ENCODE measurements at regions not wholly inside any gene's neighbourhood (a gene's known extent, or its start where the extent isn't known, plus 50 kb on each side); places are given as distances from the start of the nearest gene placed in this dataset.
A peak's percentile ranks its signal among the peaks of the same experiment; 100 is the strongest.

DNA sequence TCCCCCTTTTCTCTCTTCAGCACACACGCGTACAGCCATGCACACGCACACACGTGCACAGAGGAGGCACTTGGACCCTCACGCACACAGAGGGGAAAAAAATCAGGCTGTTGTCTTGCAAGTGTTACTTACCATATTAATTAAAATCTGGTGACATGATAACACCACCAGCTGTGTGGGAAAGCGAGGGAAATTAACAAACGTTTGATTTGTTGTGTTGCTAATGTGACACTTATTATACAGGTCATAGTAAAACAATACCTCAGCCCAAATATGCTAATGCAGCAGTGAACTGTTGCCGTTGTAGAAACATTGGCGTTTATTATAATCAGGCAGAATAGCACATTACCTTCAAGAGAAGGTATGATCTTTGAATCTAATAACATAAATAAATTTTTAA lies 211.7 kb downstream of the TEX29 start:
- no peak for TF ChIP-seq Cebpa-rat (IDR thresholded peaks at IDR 0.05)
- no peak overlapping the region for H3K4me2 ChIP-seq
- H3K27me3 ChIP-seq, result peaks cover 44% of the 10 kb centered on the region
- H3K4me3 ChIP-seq, result no peak overlapping the region
- no peaks in the 10 kb centered on the region for H3K9me3 ChIP-seq
- H4K20me1 ChIP-seq, result no peaks in the 10 kb centered on the region
- no peak overlapping the region for H3K9ac ChIP-seq
- H3K4me1 ChIP-seq, result peaks cover 24% of the 10 kb centered on the region
- no peaks in the 10 kb centered on the region for H3K36me3 ChIP-seq
- no peak overlapping the region for H3K27ac ChIP-seq

DNA sequence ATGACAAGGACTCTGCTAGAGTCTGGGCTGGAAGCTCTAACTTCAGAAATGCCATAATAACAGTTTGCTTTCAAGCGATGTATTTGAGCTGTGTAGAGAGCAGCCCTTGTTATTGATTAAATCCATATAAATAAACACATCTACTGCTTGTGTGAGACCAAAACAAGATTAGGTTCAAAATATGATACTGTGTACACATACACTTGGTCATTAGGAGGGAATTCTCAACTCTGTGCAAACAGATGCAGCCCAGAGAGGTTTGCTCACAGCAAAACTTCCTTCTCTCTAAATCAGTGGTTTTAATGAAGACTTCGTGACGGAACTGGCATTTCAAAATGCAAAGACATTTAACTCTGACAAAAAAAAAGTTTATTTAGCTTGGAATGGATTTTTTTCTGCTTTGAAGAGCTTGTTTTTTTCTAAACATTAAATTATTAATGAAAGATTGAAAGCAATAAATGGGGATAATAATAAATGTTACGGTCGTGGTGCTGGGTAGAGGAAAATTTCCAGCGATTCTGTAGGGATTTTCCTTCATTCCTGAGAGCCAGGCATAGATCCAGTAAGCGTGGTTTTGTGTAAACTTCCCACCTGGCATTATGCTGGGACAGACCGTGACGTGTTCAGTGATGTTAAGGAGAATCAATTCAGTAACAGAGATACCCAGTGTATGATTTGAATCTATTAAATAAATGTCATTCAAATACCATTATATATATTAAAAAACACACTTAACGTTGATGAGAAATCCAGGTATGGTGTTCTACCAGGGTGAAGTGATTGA lies 213.7 kb downstream of the TEX29 start:
- H3K36me3 ChIP-seq, result no peaks in the 10 kb centered on the region
- H3K27me3 ChIP-seq, result peaks cover 48% of the 10 kb centered on the region
- H3K4me1 ChIP-seq, result peaks cover 24% of the 10 kb centered on the region
- TF ChIP-seq Cebpa-rat (IDR thresholded peaks at IDR 0.05), result no peak
- H3K9me3 ChIP-seq, result no peaks in the 10 kb centered on the region
- H3K9ac ChIP-seq, result no peak overlapping the region
- H4K20me1 ChIP-seq, result no peaks in the 10 kb centered on the region
- no peak overlapping the region for H3K4me2 ChIP-seq
- H3K27ac ChIP-seq, result no peak overlapping the region
- no peak overlapping the region for H3K4me3 ChIP-seq

DNA sequence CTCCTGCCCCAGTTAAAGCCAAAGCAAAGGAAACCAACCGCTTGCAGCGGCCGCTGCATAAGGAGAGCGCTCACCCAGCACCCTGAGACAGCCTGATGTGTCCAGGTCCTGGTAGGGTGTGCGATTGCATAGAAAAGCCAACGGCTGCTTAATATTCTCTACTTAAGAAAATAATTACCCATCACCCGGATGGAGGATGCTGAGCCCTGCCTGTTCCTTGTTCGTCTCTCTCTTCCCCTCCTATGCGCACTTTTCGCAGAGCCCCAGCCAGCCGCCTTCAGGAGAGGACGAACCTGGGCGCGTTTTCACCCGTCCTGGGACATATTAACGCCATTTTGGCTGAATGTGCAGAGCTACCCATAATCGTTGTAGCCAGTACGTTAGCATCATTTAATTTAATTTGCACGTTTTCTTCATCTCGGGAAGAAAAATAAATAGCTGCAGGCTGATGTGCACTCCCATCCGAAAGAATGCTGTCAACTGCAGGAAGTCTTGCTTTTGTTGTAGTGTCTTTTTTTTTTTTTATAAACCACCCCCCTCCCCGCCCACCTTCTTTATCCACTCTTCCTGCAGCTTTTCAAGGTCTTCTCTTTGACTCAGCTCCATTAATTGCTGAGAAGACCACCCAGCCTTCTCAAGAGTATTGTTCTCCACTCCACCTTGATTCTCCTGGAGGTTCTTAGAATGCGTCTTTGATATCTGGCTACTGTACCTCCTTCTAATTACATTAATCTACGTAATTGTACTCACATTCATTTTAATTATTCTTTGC lies 214.5 kb downstream of the TEX29 start:
- no peak overlapping the region for H3K27ac ChIP-seq
- no peaks in the 10 kb centered on the region for H4K20me1 ChIP-seq
- H3K9me3 ChIP-seq, result no peaks in the 10 kb centered on the region
- H3K4me2 ChIP-seq, result no peak overlapping the region
- peaks cover 17% of the 10 kb centered on the region for H3K4me1 ChIP-seq
- TF ChIP-seq Cebpa-rat (IDR thresholded peaks at IDR 0.05), result no peak
- no peaks in the 10 kb centered on the region for H3K36me3 ChIP-seq
- H3K27me3 ChIP-seq, result peaks cover 48% of the 10 kb centered on the region
- H3K4me3 ChIP-seq, result no peak overlapping the region
- H3K9ac ChIP-seq, result no peak overlapping the region

DNA sequence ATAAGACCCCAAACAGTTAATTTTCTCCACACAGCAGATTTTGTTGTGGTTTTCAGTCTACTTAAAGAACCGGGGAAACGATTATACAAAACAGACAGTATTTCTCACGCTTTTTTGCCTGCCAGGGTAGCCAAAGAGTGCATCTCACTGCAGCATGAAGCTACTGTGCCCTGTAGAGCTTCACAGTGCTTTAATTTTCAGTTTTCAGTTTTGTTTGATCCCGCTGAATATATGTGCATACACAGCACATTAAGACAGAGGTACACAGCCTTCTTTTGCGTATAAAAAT lies 215.0 kb downstream of the TEX29 start:
- no peak overlapping the region for H3K27ac ChIP-seq
- peaks cover 12% of the 10 kb centered on the region for H3K4me1 ChIP-seq
- H3K36me3 ChIP-seq, result no peaks in the 10 kb centered on the region
- H3K4me2 ChIP-seq, result no peak overlapping the region
- TF ChIP-seq Cebpa-rat (IDR thresholded peaks at IDR 0.05), result no peak
- H4K20me1 ChIP-seq, result no peaks in the 10 kb centered on the region
- H3K4me3 ChIP-seq, result no peak overlapping the region
- H3K27me3 ChIP-seq, result peaks cover 48% of the 10 kb centered on the region
- H3K9me3 ChIP-seq, result no peaks in the 10 kb centered on the region
- no peak overlapping the region for H3K9ac ChIP-seq

DNA sequence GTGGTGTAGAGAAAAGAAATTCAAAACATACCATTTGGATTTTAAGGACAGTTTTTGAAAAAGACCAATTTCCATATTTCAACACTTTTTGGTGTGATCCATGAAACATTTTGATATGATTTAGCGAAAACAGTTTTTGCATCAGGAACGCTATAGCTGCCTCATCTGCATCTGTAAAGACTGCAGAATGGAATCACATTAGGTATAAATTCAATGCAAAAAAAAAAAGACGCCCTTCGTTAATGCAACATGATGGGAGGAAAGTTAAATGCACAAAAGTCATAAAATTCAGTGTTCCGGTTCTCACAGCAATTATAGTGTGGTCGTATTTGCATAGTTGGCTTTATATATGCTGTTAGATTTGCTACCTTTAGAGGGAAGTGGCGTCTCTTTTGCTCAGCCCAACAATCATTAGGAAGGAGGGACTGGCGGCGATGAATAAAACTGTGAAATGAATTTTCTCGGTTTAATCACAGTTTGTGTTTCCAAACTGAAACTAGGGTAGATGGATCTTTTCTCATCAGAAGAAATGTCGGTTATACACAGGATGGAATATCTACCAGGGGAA lies 215.7 kb downstream of the TEX29 start:
- Histone ChIP-seq H3K4me3 (no peak overlapping the region), H4K20me1 (no peaks in the 10 kb centered on the region), H3K9ac (no peak overlapping the region), H3K36me3 (no peaks in the 10 kb centered on the region), H3K27me3 (peaks cover 48% of the 10 kb centered on the region), H3K4me1 (peaks cover 19% of the 10 kb centered on the region), H3K9me3 (no peaks in the 10 kb centered on the region), H3K4me2 (0 out of 2 replicates have a peak overlapping the region, but pooled peaks have one; percentile 8), H3K27ac (no peak overlapping the region)
- TF ChIP-seq Cebpa-rat (IDR thresholded peaks at IDR 0.05), result no peak

DNA sequence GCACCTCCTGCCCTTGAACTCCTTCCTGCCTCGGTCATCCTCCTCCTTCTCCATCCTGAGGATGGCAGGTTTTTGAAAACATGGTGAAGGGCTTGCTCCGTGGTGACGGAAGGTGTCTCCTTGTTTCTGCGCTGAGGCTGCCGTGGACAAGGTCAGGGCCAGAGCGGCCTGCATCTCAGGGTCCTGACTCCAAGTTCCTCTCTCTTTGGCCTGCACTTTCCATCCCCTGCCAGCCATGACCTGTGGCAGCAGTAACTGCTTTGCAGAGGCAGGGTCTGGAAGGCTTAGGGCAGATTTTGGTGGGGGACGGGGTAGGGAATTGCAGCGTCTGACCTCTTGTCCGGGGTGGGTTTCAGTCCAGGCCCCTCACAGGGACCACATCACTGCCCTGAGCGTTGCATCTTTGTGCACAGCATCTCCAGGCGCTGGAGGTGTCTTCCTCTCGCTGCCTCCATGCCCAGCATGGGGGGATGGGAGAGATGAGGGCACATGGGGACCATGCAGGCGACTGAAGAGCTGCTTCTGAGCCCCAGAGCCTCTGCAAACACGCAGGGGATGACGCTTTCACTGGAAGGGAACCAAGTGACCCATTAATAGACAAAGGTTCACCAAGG lies 216.8 kb downstream of the TEX29 start:
- no peak overlapping the region for H3K9ac ChIP-seq
- H4K20me1 ChIP-seq, result no peaks in the 10 kb centered on the region
- no peak for TF ChIP-seq Cebpa-rat (IDR thresholded peaks at IDR 0.05)
- H3K4me3 ChIP-seq, result no peak overlapping the region
- peaks cover 29% of the 10 kb centered on the region for H3K4me1 ChIP-seq
- peaks cover 48% of the 10 kb centered on the region for H3K27me3 ChIP-seq
- H3K36me3 ChIP-seq, result no peaks in the 10 kb centered on the region
- no peak overlapping the region for H3K27ac ChIP-seq
- H3K9me3 ChIP-seq, result no peaks in the 10 kb centered on the region
- no peak overlapping the region for H3K4me2 ChIP-seq

DNA sequence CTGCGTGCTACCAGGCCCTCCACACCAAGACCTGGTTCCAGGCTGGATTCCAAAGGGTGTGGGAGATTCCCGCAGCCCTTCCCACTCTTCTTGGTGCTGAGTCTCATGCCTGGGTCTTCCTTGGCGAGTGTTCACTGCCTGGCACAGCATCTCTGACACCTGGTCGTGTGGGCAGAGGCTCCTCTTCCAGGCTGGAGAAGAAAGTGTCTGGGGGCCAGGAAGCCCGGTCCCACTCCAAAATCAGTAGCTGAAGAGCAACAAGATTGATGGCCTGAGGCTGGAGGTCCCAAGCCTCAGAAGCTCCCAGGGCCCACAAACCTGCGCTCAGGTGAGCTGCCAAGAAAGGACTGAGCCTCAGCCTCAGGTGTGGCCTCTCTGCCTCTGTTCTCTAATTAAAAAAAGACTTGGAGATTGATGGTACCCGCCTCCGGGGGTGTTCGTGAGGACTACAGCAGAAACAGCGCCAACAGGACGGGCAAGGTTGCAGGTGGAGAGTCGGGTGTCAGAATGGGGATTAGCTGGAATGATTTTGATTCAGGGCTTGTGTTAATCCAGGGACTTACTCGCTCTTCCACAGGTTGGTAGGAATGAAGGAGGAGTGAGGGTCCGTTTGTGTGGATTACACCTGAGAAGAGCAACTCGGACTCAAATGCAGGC lies 217.5 kb downstream of the TEX29 start:
- no peak overlapping the region for H3K9ac ChIP-seq
- no peaks in the 10 kb centered on the region for H3K9me3 ChIP-seq
- no peak for TF ChIP-seq Cebpa-rat (IDR thresholded peaks at IDR 0.05)
- H3K36me3 ChIP-seq, result no peaks in the 10 kb centered on the region
- no peak overlapping the region for H3K4me2 ChIP-seq
- no peaks in the 10 kb centered on the region for H4K20me1 ChIP-seq
- no peak overlapping the region for H3K4me3 ChIP-seq
- H3K4me1 ChIP-seq, result peaks cover 37% of the 10 kb centered on the region
- H3K27me3 ChIP-seq, result peaks cover 46% of the 10 kb centered on the region
- no peak overlapping the region for H3K27ac ChIP-seq

DNA sequence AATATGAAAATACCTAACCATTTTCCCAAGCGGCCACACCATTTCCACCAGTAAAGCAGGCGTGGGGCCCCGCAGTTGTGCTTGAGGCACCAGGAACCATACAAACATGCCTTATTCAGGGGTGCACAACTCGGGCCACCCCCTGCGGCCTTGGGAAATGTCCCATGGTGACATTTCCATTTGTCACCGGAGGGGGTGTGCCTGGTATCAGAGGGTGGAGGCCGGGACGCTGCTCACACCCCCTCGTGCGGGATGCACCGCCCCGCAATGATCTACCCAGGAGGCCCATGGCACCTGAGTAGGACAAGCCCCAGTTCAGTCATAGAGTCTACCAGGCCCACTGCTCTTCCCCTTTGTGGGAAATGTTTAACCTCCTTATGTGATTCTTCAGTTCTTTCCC lies 218.8 kb downstream of the TEX29 start:
- Histone ChIP-seq H4K20me1 (no peaks in the 10 kb centered on the region), H3K27ac (no peak overlapping the region), H3K36me3 (no peaks in the 10 kb centered on the region), H3K9me3 (no peaks in the 10 kb centered on the region), H3K4me3 (no peak overlapping the region), H3K4me1 (peaks cover 39% of the 10 kb centered on the region), H3K9ac (no peak overlapping the region), H3K4me2 (no peak overlapping the region), H3K27me3 (peaks cover 33% of the 10 kb centered on the region)
- TF ChIP-seq Cebpa-rat (IDR thresholded peaks at IDR 0.05), result no peak

DNA sequence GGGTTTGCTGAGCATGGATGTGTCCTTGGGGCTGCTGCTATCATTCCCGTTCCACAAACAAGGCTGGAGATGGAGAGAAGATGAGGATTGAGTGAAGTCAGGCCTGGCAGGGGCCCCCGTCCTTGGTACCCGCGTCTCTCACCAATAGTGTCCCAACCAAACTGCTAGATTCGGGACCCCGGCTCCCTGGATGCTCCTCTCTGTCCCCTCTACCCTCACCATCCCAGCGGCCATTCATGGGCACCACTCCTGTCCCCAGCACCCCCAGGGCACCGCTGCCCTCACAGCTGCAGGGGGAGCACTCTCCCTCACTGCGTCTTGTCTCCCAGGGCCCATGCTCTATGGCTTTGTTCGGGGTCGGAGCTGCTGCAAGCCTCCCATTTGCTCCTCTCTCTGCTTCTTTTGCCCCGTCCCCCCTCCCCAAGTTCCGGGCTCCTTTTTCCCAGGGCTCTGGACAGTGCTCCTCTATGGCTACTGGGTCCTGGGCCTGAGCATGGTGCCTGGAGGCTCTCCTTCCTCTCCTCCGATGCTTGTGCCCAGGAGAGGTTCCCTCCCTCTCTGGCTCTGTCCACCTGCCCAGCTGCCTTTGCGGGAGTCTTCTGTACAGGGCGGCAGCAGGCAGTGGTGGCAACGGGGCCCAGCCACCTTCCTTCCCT lies 219.5 kb downstream of the TEX29 start:
- TF ChIP-seq Cebpa-rat (IDR thresholded peaks at IDR 0.05), result no peak
- Histone ChIP-seq H3K9me3 (no peaks in the 10 kb centered on the region), H3K4me2 (no peak overlapping the region), H3K27ac (no peak overlapping the region), H4K20me1 (no peaks in the 10 kb centered on the region), H3K36me3 (no peaks in the 10 kb centered on the region), H3K27me3 (peaks cover 26% of the 10 kb centered on the region), H3K9ac (no peak overlapping the region), H3K4me1 (peaks cover 38% of the 10 kb centered on the region), H3K4me3 (no peak overlapping the region)
